ENCODE measurements at regions not wholly inside any gene's neighbourhood (a gene's known extent, or its start where the extent isn't known, plus 50 kb on each side); places are given as distances from the start of the nearest gene placed in this dataset.

DNA sequence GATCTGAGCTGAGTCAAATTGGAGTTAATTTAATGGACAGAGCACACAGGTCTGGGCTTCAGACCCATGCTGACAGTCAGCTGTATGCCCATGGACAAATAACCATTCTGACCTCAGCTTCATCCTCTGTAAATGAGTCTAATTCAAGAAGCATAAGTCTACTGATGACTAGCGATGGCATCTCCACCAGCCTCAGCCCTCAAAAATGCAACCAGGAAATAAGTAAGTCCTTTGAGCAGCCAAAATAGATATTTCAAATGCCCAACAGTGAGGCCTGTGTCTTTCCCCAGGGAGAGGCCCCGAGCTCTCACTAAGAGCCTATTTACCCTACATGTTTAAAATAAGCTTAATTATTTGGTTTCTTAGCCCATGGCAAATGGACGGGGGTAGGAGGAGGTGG, 114.2 kb upstream of the MTHFD1L start:
- Histone ChIP-seq H3K79me2 (peaks cover 2% of the 10 kb centered on the region), H3K4me1 (ENCODE audit: insufficient read depth) (peaks cover 8% of the 10 kb centered on the region), H3K27me3 (no peaks in the 10 kb centered on the region), H2AFZ (no peak overlapping the region), H3K4me3 (no peak overlapping the region), H3K9me3 (ENCODE audit: low read depth) (no peaks in the 10 kb centered on the region), H3K27ac (no peak overlapping the region), H4K20me1 (ENCODE audit: insufficient read depth, poor library complexity, severe bottlenecking) (no peaks in the 10 kb centered on the region), H3K9me2 (replicated peaks; ENCODE audit: insufficient read depth) (no peaks in the 10 kb centered on the region), H3K4me2 (no peak overlapping the region), H3K36me3 (replicated peaks; ENCODE audit: insufficient read depth, low read depth) (no peaks in the 10 kb centered on the region)
- DNase-seq (ENCODE audit: low spot score) = no peak
- no peak for TF ChIP-seq EZH2phosphoT487 (IDR thresholded peaks at IDR 0.05; ENCODE audit: low read depth, severe bottlenecking, unreplicated experiment)
- no peak for TF ChIP-seq EZH2 (IDR thresholded peaks at IDR 0.05; ENCODE audit: borderline replicate concordance)
- TF ChIP-seq, protein P1, sequence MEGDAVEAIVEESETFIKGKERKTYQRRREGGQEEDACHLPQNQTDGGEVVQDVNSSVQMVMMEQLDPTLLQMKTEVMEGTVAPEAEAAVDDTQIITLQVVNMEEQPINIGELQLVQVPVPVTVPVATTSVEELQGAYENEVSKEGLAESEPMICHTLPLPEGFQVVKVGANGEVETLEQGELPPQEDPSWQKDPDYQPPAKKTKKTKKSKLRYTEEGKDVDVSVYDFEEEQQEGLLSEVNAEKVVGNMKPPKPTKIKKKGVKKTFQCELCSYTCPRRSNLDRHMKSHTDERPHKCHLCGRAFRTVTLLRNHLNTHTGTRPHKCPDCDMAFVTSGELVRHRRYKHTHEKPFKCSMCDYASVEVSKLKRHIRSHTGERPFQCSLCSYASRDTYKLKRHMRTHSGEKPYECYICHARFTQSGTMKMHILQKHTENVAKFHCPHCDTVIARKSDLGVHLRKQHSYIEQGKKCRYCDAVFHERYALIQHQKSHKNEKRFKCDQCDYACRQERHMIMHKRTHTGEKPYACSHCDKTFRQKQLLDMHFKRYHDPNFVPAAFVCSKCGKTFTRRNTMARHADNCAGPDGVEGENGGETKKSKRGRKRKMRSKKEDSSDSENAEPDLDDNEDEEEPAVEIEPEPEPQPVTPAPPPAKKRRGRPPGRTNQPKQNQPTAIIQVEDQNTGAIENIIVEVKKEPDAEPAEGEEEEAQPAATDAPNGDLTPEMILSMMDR (IDR thresholded peaks at IDR 0.05; ENCODE audit: poor library complexity) = no peak
- 96% methylated on average over 3 of the region's 3 CpGs for WGBS (ENCODE audit: low lambda C conversion rate, missing lambda C conversion rate)

DNA sequence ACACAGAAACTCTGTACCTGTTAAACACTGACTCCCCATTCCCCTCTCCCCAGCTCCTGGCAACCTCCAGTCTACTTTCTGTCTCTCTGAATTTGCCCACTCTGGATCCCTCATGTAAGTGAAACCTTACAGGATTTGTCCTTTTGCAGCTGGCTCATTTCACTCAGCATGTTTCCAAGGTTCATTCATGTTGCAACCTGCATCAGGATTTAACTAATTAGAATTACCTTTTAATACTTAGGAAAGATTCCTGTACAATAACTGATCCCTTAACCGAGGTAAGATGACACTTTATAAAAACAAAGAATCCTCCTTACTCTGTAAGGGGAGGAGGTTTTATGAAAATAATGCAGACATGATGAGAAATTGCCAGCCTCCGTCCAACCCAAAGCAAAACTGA, 113.1 kb upstream of the MTHFD1L start:
- Histone ChIP-seq H3K9me3 (ENCODE audit: low read depth) (no peaks in the 10 kb centered on the region), H3K27me3 (no peaks in the 10 kb centered on the region), H3K79me2 (peaks cover 2% of the 10 kb centered on the region), H3K4me3 (no peak overlapping the region), H3K36me3 (replicated peaks; ENCODE audit: insufficient read depth, low read depth) (no peaks in the 10 kb centered on the region), H3K4me2 (no peak overlapping the region), H3K27ac (peak overlapping the region; percentile 19), H2AFZ (no peak overlapping the region), H3K9me2 (replicated peaks; ENCODE audit: insufficient read depth) (no peaks in the 10 kb centered on the region), H3K4me1 (ENCODE audit: insufficient read depth) (peaks cover 8% of the 10 kb centered on the region), H4K20me1 (ENCODE audit: insufficient read depth, poor library complexity, severe bottlenecking) (no peaks in the 10 kb centered on the region)
- WGBS (ENCODE audit: low lambda C conversion rate, missing lambda C conversion rate) = 65% methylated on average over 2 of the region's 2 CpGs
- TF ChIP-seq, protein P1 (IDR thresholded peaks at IDR 0.05; ENCODE audit: poor library complexity) = no peak
- TF ChIP-seq EZH2 (IDR thresholded peaks at IDR 0.05; ENCODE audit: borderline replicate concordance) = no peak
- TF ChIP-seq EZH2phosphoT487 (IDR thresholded peaks at IDR 0.05; ENCODE audit: low read depth, severe bottlenecking, unreplicated experiment) = no peak
- no peak for DNase-seq (ENCODE audit: low spot score)

DNA sequence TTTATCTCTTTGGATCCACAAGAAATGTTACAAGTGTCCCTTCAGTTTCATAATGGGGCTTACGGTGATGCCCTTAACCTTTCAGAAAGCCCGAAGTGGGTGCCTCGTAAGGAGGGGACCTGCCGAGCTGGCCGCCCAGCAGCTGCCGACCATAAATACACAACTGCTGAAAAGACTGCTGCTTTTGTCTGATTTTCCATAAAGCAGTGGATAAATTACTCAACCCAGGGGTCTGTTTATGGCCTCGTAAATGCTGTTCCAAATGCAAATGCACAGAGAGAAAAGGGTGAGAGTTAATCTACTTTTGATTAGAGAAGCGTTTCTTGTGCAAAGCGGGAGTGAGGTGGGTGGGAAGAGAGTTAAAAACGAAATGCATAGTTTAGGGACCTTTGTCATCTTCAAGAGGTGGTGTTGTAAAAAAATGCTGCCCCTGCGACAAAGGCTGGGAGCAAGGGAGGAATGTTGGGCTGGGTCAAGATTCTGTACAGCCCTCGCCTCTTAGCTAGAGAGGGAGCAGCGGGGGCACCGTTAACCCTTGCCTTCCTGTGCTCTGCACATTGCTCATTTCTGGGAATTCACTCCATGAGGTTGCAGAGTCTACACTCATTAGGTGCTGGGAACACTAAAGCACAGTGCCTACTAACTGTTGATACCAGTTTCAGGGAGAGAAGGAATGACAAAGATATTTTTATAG, 112.0 kb upstream of the MTHFD1L start:
- Histone ChIP-seq H3K9me3 (ENCODE audit: low read depth) (no peaks in the 10 kb centered on the region), H3K4me3 (no peak overlapping the region), H3K9me2 (replicated peaks; ENCODE audit: insufficient read depth) (no peaks in the 10 kb centered on the region), H3K4me2 (peak overlapping the region; percentile 72), H3K36me3 (replicated peaks; ENCODE audit: insufficient read depth, low read depth) (no peaks in the 10 kb centered on the region), H3K27ac (peak overlapping the region; percentile 19), H3K79me2 (peaks cover 2% of the 10 kb centered on the region), H3K27me3 (no peaks in the 10 kb centered on the region), H2AFZ (peak overlapping the region; percentile 26), H4K20me1 (ENCODE audit: insufficient read depth, poor library complexity, severe bottlenecking) (no peaks in the 10 kb centered on the region), H3K4me1 (ENCODE audit: insufficient read depth) (peaks cover 8% of the 10 kb centered on the region)
- TF ChIP-seq EZH2 (IDR thresholded peaks at IDR 0.05; ENCODE audit: borderline replicate concordance) (no peak), EZH2phosphoT487 (IDR thresholded peaks at IDR 0.05; ENCODE audit: low read depth, severe bottlenecking, unreplicated experiment) (no peak)
- TF ChIP-seq, protein P1 (IDR thresholded peaks at IDR 0.05; ENCODE audit: poor library complexity) = no peak
- 8% methylated on average over 14 of the region's 14 CpGs for WGBS (ENCODE audit: low lambda C conversion rate, missing lambda C conversion rate)
- peak; percentile 30 for DNase-seq (ENCODE audit: low spot score)

All from hepatocyte (in vitro differentiated cells).